Brain microvascular endothelial cell (primary cell): ENCODE measurements at regions not wholly inside any gene's neighbourhood (a gene's known extent, or its start where the extent isn't known, plus 50 kb on each side); places are given as distances from the start of the nearest gene placed in this dataset.

Experiments
- DNase-seq: peaks from one replicate; pipeline ENCODE4 v3.0.0-alpha.2; 2020
- H3K27ac ChIP-seq: fragments of 250-450 bp; sonication (Bioruptor Pico); 2 replicates; pipeline ENCODE4 v1.5.1; 2020; ENCODE audit warnings: mild to moderate bottlenecking, moderate library complexity
- H3K27me3 ChIP-seq: fragments of 250-450 bp; sonication (Bioruptor Pico); replicated peaks from 2 replicates; pipeline ENCODE4 v1.5.1; 2020; ENCODE audit warnings: mild to moderate bottlenecking
- H3K36me3 ChIP-seq: fragments of 250-450 bp; sonication (Bioruptor Pico); replicated peaks from 2 replicates; pipeline ENCODE4 v1.5.1; 2020; ENCODE audit warnings: mild to moderate bottlenecking
- H3K4me3 ChIP-seq: 2 replicates; pipeline ENCODE4 v1.5.1; 2011; ENCODE audit warnings: low read depth, mild to moderate bottlenecking, control low read depth, low read length, moderate library complexity
- in situ Hi-C: cut with HindIII; loops from 2 replicates; pipeline ENCODE4 v1.10.0; 2017; ENCODE audit warnings: low sequenced_read_pairs, low pct_ligation_motif_present
- TF ChIP-seq, protein P1 (sequence below): IDR thresholded peaks from 2 replicates; pipeline ENCODE4 v1.5.1; 2011; ENCODE audit warnings: low read depth, mild to moderate bottlenecking, moderate library complexity, low read length, control low read depth, inconsistent platforms; ENCODE audit errors: missing control alignments

DNA sequence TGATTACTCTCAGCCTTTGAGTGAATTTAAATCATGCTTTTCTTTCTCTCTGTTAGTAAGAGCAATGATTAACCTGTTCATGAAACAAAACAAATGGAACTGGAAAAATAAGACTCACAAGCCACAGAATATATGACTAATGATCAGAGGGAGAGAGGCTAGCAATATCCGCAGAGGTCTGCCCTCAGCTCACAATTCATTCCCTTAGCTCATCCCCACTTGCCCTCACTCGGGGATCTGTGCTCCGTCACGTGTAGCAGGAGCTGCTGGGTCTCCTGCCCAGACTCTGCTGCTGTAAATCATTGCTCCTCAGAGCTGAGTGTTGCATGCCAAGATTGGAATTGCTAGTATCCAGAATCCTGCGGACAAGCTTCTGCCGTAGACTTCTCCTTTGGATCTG is 53.1 kb upstream of the GNG2 start:
- in situ Hi-C loops: no loop called here
- DNase-seq: no peak
- Histone ChIP-seq H3K4me3 (no peak overlapping the region), H3K27ac (no peak overlapping the region), H3K36me3 (no peaks in the 10 kb centered on the region), H3K27me3 (no peaks in the 10 kb centered on the region)
- TF ChIP-seq, protein P1, sequence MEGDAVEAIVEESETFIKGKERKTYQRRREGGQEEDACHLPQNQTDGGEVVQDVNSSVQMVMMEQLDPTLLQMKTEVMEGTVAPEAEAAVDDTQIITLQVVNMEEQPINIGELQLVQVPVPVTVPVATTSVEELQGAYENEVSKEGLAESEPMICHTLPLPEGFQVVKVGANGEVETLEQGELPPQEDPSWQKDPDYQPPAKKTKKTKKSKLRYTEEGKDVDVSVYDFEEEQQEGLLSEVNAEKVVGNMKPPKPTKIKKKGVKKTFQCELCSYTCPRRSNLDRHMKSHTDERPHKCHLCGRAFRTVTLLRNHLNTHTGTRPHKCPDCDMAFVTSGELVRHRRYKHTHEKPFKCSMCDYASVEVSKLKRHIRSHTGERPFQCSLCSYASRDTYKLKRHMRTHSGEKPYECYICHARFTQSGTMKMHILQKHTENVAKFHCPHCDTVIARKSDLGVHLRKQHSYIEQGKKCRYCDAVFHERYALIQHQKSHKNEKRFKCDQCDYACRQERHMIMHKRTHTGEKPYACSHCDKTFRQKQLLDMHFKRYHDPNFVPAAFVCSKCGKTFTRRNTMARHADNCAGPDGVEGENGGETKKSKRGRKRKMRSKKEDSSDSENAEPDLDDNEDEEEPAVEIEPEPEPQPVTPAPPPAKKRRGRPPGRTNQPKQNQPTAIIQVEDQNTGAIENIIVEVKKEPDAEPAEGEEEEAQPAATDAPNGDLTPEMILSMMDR: no peak
